ENCODE measurements at regions not wholly inside any gene's neighbourhood (a gene's known extent, or its start where the extent isn't known, plus 50 kb on each side); places are given as distances from the start of the nearest gene placed in this dataset.
A peak's percentile ranks its signal among the peaks of the same experiment; 100 is the strongest.

DNA sequence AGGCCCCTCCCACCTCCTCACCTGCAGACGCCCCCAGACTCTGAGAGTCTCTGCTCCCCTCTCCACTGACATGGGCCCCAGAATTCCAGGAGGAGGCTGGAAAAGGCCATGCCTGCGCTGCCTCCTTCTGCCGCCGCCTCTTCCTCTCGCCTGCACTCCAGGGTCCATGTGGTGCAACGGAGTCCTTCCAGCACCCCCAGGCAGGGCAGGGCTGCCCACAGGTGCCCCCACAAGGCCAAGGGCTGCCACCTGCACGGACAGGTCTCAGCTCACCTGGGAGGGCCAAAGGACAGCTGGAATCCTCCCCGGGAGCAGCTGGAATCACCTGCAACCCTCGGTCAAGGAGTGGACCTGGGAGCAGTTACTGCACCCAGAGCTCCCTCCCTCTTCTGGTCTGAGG, 194.9 kb downstream of the RBFOX3 start:
- no peak for DNase-seq

DNA sequence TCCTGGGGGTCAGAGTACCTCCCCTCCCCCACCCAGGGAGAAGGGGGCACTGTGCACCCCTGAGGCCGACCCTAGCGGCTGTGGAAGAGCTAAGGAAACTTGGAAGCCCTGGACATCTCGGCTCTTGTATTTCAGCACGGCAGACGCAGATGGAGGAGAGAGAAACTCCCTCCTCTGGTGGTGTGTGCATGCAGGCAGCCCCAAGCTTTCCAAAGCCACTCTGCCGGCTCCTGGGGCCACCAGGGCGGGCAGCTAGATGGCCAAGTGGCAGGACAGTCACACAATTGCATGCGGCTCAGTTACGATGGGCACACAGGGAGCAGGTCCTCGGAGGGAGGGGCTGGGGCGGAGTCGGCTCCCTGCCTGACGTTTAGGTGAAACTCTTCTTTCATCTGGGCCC, 195.5 kb downstream of the RBFOX3 start:
- DNase-seq = no peak

DNA sequence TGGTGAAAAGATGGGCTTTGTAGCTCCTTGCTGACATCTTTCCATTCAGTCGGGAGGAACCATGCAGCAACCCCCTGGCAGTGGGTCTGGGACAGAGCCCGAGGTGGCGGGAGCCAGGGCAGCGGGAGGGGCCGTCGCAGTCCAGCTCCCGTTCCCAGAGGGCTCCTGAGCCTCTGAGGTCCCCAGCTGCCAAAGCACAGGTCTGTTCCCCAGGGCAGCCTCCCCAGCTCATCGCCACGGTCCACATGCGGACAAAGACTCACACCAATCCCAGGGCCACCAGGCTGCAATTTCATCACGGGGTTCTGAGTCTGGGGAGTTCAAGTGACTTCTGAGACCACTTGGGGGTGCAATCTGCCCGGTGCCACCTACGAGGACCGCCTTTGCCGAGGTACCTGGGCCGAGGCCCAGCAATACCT, 196.0 kb downstream of the RBFOX3 start:
- no peak for DNase-seq

DNA sequence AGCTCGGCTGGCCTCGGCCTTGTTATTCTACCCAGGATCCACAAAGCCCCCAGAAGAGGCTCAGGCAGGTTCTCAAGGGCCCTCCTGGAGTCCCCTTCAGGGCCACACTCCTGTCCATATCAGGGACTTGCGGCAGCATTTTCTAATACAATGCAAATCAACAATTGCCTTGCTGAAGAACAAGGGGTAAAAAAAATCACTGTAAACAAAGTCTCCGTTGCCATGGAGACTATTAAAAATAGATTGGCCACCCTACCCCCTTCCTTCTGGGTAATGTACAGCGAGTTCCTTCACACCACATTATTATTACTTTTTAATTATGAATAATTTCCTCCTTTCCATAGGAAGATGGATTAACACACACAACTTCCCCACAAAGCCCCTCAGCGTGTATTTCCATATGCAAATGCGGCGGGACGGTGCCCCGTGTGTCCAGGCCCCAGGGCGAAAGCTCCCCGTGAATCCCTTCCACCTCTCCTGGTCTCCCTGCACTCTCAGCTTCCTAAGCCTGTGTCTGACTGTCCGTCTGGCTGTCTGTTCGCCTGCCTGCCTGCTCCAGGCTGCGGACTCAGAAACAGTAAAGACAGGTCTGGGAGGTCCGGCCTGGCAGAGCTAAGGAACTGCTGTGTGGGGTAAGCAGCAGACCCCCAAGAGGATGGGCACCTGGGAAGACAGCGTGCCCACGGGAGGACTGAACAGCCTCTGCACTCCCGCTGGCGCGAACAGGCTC, 196.6 kb downstream of the RBFOX3 start:
- no peak for DNase-seq

DNA sequence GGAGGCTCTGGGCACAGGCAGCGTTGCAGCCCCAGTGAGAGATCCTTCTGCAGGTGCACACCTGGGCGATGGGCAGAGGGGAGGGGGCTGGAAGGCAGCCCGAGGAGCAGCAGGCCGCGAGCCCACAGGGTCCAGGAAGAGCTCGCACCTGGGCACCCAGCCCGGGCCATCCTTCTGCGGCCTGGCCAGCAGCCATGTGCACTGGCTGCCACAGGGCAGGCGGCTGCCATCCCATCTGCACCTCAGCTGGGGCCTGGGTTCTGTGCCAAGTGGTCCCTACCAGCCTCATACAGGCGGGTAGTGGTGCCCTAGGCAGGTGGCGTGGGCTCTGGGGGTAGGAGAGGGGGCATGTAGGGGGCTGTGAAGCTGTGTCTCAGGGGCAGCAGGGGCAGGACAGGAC, 197.2 kb downstream of the RBFOX3 start:
- no peak for DNase-seq

DNA sequence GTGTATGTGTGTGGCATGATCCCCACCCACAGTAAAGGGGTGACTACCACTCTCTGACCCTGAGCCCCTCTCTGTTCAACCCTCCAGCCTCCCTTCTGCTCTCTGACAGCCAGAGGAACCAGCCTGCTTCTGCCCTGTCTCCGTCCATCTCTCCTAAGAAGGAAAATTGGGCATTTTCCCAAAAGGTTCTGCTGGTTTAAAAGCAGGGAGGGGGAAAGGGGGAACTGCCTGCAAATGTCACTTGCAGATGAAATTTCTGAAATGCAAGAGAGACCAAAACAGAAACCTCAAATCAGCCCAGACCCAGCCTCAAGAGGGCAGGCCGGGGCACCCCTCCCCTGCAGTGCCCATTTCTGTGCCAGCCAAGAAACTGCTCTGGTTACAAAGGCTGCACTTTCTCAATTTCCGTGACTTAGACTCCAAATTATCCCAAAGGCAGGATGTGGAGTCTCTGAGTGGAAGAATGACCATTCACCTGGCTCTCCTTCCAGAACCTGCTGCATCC, 197.9 kb downstream of the RBFOX3 start:
- DNase-seq = no peak

DNA sequence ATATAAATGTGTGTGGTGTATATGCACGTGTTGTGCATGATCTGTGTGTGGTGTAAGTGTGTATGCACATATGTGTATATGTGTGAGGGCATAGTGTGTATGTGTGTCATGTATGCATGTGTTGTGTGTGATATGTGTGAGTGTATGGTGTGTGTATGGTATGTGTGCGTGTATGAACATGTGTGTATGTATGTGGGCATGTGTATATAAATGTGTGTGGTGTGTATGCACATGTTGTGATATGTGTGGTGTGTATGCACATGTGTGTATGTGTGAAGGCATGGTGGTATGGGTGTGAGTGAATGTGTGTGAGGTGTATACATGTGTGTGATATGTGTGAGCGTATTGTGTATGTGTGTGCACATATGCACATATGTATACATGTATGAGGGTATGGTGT, 198.7 kb downstream of the RBFOX3 start:
- DNase-seq = no peak

DNA sequence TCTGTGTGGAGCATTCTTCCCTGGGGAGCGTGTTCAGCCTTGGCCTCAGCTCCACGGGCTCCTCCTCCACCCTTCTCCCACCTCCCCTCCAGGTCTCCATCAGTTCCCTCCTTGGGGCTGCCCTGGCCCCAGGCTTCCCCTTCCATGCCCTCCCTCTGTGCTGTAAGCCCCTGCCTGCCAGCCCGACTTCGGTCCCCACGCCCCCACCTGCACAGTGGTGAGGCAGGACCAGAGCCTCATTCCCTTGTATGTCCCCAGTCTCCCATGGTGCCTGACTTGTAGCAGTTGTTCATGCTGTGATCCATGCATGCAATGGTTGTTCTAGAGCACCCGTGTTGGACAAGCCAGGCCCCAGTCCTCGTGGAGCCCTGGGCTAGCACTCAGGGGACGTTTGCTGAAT, 199.4 kb downstream of the RBFOX3 start:
- no peak for DNase-seq

DNA sequence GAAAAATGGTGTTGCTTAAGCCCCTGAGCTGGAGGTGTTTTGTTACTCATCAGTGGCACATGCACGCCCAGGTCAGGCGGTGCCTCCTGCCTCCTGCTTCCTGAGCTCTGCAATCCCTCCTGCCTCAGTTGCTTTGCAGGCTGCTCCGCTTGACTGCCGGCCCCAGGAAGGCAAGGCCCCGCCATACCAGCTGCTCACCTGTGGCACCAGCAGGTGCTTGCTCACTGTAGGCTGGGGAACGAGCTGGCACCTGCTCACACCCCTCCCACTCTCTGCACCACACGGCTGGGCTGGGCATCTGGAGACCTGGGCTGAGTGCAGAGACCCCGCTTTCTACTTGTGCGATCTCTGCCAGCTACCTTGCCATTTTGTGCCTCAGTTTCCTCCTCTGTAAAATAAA, 200.2 kb downstream of the RBFOX3 start:
- no peak for DNase-seq

DNA sequence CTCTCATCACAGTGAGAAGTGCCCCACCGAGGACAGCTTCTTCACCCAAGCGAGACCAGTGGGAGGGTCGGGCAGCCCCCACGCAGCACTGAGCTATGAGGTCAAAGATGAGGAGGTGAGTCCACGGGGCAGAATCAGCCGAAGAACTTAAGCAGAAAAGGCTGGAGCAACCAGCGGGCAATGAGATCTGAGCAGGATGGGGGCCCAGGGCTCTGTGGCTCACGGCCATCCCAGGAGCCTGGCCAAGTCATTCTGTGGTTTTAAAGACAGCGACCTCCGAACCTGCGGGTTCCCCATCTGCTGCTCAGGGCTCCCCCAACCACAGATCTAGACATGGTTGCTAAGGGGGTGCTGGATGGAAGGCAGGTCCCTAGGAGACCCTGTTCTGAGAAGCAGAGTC, 202.6 kb downstream of the RBFOX3 start:
- no peak for DNase-seq

DNA sequence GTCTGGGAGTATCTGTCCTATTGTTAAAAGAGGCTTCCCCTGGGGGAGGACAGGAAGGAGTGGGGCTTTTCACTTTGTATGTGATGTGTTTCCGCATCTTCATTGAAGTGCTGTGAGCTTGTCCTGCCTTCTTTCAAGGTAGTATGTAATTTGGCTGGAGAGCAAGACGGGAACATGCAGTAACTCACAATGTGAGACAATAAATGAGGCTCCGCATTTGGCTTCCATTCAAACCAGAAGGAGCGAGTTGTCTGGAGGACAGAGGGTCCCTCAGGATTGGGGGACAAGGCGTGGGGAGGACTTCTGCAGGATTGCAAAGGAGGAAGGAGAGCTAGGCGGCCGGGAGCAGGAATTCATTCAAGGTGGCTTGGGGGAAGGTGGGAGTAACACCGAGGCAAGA, 203.5 kb downstream of the RBFOX3 start:
- no peak for DNase-seq

DNA sequence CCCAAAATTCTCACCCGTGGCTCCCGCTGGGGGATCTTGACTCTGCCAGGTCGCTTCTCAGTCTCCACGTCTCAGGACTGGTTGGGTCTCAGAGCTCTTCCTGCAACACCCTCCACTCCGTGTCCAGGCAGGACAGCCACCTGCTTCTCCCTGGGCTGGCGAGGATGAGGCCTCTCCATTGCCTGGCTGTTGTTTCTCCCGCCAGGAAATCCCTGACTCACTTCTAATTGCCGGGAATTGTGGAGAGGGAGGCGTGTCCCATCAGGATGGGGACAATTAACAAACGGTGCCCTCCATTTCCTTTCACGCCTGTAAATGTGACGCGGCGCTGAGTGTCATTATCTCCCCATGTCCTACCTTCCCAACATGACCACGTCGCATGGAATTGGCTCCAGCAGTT, 204.5 kb downstream of the RBFOX3 start:
- DNase-seq = no peak

DNA sequence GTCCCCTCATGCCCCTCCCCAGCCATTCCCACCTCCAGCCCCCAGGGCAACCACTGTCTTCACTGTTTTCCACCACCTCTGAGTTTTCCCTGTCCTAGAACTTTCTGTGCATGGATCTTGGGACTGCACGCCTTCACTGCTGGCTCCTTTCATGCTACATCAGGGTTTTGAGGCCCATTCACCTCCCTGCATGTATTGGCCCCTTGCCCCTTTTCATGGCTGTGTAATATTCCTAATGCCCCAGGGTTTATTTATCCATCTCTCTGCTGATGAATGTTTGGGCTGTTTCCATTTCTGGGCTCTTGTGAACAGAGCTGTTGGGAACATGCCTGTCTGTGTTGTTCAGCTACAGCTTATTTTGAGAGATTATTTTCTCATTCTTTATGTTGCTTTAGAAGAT, 205.0 kb downstream of the RBFOX3 start:
- no peak for DNase-seq

DNA sequence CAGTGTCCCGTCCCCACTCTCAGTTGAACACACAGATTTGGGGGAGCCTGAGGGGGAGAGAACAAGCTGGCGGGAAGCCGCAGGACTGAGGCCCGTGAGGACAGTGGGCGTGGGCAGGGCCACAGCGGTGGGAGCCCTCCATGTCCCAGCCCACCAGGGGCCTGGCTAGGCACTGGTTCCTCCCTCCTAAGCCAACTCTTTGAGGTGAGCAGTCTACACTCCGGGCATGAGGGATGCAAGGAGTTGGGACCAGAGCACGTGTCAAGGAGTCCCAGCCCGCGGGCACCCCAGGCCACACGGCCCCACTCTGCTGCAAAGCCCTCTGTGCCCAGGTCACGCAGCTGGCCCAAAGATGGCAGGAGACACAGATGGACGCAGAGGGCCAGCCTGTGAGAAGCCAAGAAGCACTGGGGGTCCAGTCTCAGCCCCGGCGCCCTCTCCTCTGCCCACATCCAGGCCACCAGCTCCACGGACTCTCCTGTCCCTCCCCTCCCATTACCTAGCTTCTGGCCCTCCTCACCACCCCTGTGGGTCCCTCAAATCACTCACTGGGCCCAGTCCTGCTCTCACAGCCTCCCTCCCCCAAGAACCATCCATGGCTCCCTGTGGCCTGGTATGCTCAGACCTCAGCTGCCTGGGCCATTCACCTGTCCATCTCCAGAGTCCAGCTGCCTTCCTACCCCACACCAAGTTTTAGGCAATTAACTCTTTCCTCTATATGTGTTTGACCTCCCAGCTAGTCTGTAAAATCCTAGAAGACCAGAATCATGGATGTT, 206.5 kb downstream of the RBFOX3 start:
- DNase-seq = no peak

DNA sequence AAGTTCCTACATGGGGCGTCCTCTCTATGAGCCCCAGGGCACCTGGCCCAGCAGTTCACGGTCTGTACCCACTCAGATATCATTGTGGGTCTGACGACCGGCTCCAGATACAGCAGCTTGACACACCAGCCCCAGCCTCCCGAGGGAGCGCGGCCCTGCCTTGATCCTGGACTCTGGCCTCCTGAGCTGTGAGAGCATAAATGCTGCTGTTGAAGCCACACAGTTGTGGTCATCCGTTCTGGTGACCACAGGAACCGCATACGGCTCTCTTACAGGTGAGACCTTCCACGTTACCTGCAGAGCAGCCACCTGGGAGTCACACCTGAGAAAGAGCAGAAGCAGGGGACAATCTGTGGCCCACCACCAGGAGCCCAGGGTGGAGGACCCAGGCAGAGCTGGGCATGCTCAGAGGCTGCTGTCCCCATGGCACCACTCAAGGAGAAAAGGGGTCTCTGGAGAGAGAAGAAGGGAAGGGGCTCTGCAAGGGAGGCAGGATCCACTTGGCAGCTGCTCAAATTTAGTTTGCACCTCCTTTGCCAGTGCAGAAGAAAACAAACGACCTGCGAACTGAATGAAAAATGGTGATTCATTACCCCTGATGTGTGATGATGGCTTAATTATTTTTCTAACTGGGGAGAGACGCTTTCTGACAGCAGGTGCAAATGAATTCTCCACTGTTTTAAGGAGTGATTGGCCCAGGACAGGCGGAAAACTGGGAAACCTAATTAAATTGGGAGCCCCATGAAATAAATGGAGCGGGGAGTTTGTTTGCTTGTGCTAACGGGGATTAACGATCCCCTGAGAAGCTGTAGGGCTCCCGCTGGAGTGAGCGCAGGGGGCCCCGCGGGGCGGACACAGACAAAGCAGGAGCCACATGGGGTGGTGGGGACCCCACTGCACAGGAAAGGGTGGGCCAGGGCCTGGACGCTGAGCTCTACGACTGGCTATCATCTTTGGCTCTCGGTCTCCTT, 208.9 kb downstream of the RBFOX3 start:
- no peak for DNase-seq

DNA sequence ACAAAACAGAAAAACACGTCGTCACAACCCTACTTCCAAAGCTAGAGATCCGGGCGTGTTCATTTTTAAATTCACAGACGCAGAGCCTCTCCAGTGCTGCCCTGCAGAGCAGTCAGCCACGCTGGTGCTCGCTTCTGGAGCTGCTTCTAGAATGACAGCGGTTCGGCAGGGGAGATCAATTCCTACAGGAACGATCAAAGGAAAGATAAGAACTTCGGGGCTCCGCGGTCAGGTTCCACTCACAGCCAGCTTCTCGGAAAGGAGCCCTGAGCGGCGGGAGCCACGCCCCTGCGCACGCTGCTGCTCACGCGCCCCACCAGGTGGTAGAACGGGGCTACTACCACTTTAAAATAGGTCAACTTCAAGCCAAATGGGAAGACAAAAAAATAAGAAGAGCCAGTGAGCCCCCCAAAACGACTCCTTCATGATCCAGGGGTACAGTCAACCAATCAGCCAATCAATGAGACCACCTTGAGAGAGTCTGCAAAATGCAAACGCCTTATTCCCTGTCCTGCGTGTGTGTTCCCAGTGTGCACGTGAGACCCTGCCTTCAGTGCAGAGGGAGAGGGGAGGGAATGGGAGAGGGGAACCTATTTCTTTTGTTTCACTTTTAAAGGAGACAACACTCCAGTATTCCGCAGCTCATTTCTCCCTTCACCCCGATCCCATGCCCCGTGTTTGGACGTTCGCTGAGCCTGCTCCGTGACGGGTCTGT, 209.7 kb downstream of the RBFOX3 start:
- peak; percentile 78 for DNase-seq

DNA sequence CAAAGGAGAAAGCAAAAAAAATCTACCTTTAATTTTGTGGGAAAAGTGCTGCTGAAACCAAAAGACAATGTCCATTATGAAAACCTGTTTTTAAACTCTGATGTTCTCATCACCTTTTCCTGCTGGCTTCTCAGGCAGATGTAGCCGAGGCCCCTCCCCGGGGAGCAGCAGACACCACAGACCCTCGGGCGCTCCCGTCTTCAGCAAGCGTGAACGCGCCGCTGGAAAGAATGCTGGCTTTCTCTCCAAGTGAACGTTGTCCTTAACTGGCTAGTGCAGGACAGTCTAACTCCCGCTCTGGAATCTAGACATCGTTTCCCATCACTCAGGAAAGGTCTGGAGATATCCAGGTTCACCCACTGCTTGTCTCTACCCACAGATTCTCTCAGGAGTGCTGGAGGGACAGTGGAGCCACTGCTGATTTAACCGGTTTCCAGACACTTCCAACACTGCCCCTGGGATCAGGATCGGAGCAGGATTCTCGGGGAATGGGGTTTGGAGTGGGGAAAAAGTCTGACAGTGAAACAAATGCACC, 211.2 kb downstream of the RBFOX3 start:
- no peak for DNase-seq

DNA sequence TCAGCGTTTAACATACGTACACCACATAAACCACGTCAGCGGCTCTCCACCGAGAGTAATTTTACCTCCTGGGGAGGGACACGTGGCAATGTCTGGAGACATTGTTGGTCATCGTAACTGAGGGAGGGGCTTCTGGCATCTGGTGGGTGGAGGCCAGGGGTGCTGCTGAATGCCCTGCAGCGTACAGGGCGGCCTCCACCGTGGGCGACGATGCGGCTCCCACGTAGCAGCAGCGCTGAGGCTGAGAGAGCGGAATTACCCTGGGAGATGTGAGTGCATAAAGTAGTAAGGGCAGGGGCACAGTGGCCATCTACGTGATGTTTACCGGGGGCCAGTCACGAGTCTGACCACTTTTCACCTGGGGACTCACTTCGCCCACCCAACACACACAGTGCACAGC, 212.4 kb downstream of the RBFOX3 start:
- DNase-seq = no peak

DNA sequence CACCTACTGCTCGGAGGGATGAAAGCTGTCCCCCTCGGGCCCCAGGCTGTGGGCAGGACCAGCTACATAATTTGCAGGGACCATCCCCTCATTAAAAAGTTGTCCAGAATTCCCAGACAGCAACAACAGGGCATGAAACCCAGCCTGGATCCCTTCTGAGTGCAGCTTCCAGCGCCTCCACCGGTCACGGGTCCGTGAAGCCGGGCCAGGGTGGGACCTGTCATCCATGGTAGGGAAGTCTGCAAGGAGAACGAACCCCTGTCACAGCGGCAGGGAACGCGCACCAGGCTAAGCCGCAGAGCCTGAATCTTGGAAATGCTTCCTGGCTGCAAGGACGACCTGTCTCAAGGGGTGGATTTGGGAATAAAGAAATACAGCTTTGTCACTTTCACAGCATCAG, 214.2 kb downstream of the RBFOX3 start:
- no peak for DNase-seq

DNA sequence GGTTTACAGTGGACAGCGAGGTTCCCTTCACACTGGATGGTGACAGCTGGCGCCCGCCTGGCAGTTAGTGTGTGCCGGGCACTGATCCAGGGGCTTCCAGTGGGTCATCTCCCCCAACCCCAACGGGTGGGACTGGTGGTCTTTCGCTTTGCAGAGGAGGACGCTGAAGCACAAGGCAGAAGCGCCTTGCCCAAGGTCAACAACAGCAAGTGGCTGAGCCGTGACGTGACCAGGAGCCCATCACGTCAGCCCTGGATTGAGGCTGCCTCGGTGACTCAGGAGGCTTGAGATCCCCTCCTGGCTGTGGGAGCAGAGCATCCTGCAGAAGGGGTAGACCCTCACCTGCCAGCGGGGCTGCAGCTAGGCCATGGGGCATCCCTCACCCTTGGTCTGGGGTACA, 215.3 kb downstream of the RBFOX3 start:
- no peak for DNase-seq

DNA sequence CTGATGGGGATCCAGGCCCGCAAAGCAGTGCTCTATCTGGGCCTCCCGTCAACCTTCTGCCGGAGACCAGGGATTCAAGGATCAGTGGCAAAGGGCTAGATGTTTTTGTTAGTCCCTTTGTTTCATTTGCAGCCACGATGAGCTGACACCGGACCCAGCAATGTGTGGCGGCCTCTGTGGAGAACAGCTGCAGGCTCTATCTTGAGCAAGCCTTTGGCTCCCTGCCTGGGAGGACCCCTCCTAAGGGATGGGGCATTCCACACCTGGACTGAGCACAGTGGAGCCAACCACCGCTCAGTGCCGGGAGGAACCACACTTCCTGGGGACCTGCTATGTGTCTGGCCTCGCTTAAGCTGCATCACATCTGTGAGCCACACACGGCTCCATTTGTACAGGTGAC, 215.8 kb downstream of the RBFOX3 start:
- DNase-seq = no peak

DNA sequence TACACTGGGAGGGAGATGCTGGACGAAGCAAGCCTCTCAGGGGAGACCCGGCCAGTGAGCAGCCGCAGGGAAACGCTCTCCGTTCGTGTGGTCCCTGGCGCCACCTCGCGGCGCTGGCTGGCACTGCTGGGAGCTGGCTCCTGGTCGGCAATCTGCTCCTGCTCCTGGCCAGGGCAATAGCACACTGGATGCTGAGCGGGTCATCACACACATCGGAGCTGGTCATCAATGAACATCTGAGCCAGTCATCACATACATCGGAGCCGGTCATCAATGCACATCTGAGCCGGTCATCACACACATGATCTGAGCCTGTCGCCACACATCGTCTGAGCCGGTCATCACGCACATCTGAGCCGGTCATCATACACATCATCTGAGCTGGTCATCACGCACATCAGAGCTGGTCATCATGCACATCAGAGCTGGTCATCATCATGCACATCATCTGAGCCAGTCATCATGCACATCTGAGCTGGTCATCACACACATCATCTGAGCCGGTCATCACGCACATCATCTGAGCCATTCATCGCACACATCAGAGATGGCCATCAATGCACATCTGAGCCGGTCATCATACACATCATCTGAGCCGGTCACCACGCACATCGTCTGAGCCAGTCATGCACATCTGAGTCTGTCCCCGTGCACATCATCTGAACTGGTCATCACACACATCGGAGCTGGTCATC, 217.3 kb downstream of the RBFOX3 start:
- peak; percentile 76 for DNase-seq
